ENCODE measurements at regions not wholly inside any gene's neighbourhood (a gene's known extent, or its start where the extent isn't known, plus 50 kb on each side); places are given as distances from the start of the nearest gene placed in this dataset.

DNA sequence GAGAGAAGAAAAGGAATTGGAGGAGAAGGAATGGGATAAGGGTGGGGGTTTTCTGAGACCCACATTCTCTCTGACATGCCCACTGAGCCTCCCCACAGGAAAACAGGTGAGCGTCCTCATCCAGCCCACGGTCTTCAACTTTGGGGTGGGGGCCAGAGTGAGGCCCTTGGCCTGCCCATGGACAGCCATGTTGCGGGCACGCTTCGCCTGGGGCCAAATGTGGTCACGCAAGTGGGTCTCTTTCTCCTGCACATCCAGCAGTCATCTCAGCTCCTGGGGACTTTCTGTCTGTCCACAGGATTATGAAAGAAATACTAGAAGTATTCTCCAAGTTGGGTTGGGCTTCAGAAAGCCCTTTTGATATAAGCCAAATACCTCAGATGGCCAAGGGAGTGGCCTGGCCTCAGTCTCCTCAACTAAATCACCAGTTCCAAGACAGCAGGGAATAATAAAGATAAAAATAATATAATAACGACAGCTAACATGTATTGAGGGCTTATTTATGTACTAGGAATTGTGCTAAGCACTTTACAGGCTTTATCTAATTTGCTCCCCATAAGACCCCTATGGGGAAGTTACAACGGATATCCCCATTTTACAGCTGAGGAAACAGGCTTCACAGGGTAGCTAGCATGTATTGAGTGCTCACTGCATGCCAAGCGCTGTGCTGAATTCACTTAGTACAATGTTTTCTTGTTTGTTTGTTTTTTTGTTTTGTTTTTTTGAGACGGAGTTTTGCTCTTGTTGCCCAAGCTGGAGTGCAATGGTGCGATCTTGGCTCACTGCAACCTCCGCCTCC is 57.2 kb upstream of the LBX1 start:
- FAIRE-seq (no peak), ATAC-seq (no peak), DNase-seq (ENCODE audit: low spot score) (no peak)
- in situ Hi-C loops (cut with HindIII; ENCODE audit: extremely low pct_ligation_motif_present, low pct_unique_long_range_greater_than_20kb), result no loop called here
- H3K79me2 ChIP-seq (ENCODE audit: insufficient read depth, low read length), result no peaks in the 10 kb centered on the region
- H3K9ac ChIP-seq (ENCODE audit: insufficient read depth, low read depth, low read length), result no peak overlapping the region
- peaks cover 11% of the 10 kb centered on the region for H3K4me1 ChIP-seq (ENCODE audit: insufficient read depth, low read length)
- H3K9me3 ChIP-seq (ENCODE audit: low read length), result no peaks in the 10 kb centered on the region
- H3K36me3 ChIP-seq (replicated peaks in 1 of 2; ENCODE audit: control insufficient read depth in 1 of 2, insufficient read depth in 2 of 2, low read length in 2 of 2), result no peaks in the 10 kb centered on the region
- WGBS (ENCODE audit: low lambda C conversion rate), result 60% methylated on average over 8 of the region's 12 CpGs
- no peak overlapping the region for H3K27ac ChIP-seq (ENCODE audit: extremely low read length, insufficient read depth, low read length)
- BruUV-seq (replicated peaks), result no TSS peak
- peaks cover 15 to 84% of the 10 kb centered on the region in 2 experiments; a peak in 4 of 5 replicates for H3K27me3 ChIP-seq (ENCODE audit: control insufficient read depth in 1 of 2, insufficient read depth in 2 of 2, low read length in 2 of 2)
- no peak overlapping the region for H3K4me3 ChIP-seq (replicated peaks in 1 of 3; ENCODE audit: insufficient read depth in 1 of 3, low read depth in 2 of 3, low read length in 3 of 3)
- no peak overlapping the region for H2AFZ ChIP-seq (ENCODE audit: low read length)
- intact Hi-C loops (cut with micrococcal nuclease; ENCODE audit: unreplicated experiment), result loop anchor here (5.0 kb wide), 1 partner anchor 156 kb away; no protein-coding TSS in a partner anchor
- ChIA-PET CTCF (ENCODE audit: low intra/inter-chr PET ratio, low total read pairs) (no interaction called here), POLR2A (no interaction called here)
- H3K4me2 ChIP-seq (ENCODE audit: low read depth, low read length), result no peak overlapping the region
- H4K20me1 ChIP-seq (ENCODE audit: insufficient read depth, low read length), result no peaks in the 10 kb centered on the region
- no peak for TF ChIP-seq ZNF326 (CRISPR knock-in tag; IDR thresholded peaks at IDR 0.05; ENCODE audit: borderline replicate concordance)
- no peak for TF ChIP-seq ZNF263 (CRISPR knock-in tag; IDR thresholded peaks at IDR 0.05)
- no peak for TF ChIP-seq XBP1 (CRISPR knock-in tag; IDR thresholded peaks at IDR 0.05)
- TF ChIP-seq RFXANK (CRISPR knock-in tag; IDR thresholded peaks at IDR 0.05), result no peak
- TF ChIP-seq ZSCAN20 (CRISPR knock-in tag; IDR thresholded peaks at IDR 0.05; ENCODE audit: borderline replicate concordance), result no peak
- no peak for TF ChIP-seq SRSF1 (optimal IDR thresholded peaks at IDR 0.05; ENCODE audit: low read depth, low read length)
- no peak for TF ChIP-seq YEATS4 (CRISPR knock-in tag; IDR thresholded peaks at IDR 0.05; ENCODE audit: borderline replicate concordance)
- TF ChIP-seq, protein P1, sequence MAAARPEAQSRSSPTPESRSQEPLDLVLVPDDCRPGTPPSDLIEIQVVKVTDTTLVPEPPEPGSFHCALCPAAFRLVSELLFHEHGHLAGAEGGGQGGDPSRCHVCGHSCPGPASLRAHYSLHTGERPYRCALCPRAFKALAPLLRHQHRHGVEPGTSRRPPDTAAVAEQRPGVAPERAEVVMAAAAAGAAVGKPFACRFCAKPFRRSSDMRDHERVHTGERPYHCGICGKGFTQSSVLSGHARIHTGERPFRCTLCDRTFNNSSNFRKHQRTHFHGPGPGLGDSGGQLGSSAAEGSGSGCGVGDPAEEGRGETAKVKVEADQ (CRISPR knock-in tag; IDR thresholded peaks at IDR 0.05; ENCODE audit: borderline replicate concordance), result no peak
- TF ChIP-seq, protein P2, sequence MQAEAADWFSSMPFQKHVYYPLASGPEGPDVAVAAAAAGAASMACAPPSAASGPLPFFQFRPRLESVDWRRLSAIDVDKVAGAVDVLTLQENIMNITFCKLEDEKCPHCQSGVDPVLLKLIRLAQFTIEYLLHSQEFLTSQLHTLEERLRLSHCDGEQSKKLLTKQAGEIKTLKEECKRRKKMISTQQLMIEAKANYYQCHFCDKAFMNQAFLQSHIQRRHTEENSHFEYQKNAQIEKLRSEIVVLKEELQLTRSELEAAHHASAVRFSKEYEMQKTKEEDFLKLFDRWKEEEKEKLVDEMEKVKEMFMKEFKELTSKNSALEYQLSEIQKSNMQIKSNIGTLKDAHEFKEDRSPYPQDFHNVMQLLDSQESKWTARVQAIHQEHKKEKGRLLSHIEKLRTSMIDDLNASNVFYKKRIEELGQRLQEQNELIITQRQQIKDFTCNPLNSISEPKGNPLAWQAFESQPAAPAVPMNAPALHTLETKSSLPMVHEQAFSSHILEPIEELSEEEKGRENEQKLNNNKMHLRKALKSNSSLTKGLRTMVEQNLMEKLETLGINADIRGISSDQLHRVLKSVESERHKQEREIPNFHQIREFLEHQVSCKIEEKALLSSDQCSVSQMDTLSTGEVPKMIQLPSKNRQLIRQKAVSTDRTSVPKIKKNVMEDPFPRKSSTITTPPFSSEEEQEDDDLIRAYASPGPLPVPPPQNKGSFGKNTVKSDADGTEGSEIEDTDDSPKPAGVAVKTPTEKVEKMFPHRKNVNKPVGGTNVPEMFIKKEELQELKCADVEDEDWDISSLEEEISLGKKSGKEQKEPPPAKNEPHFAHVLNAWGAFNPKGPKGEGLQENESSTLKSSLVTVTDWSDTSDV (CRISPR knock-in tag; IDR thresholded peaks at IDR 0.05), result no peak
- TF ChIP-seq FOXM1 (CRISPR knock-in tag; IDR thresholded peaks at IDR 0.05), result no peak
- TF ChIP-seq, protein P3, sequence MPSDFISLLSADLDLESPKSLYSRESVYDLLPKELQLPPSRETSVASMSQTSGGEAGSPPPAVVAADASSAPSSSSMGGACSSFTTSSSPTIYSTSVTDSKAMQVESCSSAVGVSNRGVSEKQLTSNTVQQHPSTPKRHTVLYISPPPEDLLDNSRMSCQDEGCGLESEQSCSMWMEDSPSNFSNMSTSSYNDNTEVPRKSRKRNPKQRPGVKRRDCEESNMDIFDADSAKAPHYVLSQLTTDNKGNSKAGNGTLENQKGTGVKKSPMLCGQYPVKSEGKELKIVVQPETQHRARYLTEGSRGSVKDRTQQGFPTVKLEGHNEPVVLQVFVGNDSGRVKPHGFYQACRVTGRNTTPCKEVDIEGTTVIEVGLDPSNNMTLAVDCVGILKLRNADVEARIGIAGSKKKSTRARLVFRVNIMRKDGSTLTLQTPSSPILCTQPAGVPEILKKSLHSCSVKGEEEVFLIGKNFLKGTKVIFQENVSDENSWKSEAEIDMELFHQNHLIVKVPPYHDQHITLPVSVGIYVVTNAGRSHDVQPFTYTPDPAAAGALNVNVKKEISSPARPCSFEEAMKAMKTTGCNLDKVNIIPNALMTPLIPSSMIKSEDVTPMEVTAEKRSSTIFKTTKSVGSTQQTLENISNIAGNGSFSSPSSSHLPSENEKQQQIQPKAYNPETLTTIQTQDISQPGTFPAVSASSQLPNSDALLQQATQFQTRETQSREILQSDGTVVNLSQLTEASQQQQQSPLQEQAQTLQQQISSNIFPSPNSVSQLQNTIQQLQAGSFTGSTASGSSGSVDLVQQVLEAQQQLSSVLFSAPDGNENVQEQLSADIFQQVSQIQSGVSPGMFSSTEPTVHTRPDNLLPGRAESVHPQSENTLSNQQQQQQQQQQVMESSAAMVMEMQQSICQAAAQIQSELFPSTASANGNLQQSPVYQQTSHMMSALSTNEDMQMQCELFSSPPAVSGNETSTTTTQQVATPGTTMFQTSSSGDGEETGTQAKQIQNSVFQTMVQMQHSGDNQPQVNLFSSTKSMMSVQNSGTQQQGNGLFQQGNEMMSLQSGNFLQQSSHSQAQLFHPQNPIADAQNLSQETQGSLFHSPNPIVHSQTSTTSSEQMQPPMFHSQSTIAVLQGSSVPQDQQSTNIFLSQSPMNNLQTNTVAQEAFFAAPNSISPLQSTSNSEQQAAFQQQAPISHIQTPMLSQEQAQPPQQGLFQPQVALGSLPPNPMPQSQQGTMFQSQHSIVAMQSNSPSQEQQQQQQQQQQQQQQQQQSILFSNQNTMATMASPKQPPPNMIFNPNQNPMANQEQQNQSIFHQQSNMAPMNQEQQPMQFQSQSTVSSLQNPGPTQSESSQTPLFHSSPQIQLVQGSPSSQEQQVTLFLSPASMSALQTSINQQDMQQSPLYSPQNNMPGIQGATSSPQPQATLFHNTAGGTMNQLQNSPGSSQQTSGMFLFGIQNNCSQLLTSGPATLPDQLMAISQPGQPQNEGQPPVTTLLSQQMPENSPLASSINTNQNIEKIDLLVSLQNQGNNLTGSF (CRISPR knock-in tag; IDR thresholded peaks at IDR 0.05), result no peak
- TF ChIP-seq, protein P4, sequence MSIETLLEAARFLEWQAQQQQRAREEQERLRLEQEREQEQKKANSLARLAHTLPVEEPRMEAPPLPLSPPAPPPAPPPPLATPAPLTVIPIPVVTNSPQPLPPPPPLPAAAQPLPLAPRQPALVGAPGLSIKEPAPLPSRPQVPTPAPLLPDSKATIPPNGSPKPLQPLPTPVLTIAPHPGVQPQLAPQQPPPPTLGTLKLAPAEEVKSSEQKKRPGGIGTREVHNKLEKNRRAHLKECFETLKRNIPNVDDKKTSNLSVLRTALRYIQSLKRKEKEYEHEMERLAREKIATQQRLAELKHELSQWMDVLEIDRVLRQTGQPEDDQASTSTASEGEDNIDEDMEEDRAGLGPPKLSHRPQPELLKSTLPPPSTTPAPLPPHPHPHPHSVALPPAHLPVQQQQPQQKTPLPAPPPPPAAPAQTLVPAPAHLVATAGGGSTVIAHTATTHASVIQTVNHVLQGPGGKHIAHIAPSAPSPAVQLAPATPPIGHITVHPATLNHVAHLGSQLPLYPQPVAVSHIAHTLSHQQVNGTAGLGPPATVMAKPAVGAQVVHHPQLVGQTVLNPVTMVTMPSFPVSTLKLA (IDR thresholded peaks at IDR 0.05), result no peak
- no peak for TF ChIP-seq ZNF264 (CRISPR knock-in tag; IDR thresholded peaks at IDR 0.05)
- no peak for TF ChIP-seq RARA (CRISPR knock-in tag; IDR thresholded peaks at IDR 0.05)
- no peak for TF ChIP-seq ZC3H13 (CRISPR knock-in tag; IDR thresholded peaks at IDR 0.05)

Data from HepG2 (cell line).